DND-41 (cell line): ENCODE measurements at regions not wholly inside any gene's neighbourhood (a gene's known extent, or its start where the extent isn't known, plus 50 kb on each side); places are given as distances from the start of the nearest gene placed in this dataset.

ENCODE experiments used
- CTCF ChIP-seq: IDR thresholded peaks from 2 replicates; pipeline ENCODE4 v1.5.1; 2012; ENCODE audit warnings: borderline replicate concordance, low read length, moderate library complexity, mild to moderate bottlenecking; ENCODE audit not compliant: poor library complexity, severe bottlenecking; ENCODE audit errors: extremely low read depth
- EZH2 ChIP-seq: IDR thresholded peaks from 3 replicates; pipeline ENCODE4 v1.6.1; 2012; ENCODE audit warnings: borderline replicate concordance, low read depth, mild to moderate bottlenecking, moderate library complexity, low read length, inconsistent platforms; ENCODE audit not compliant: severe bottlenecking

GRCh38 chrX:68930542-68931317, 101.9 kb downstream of the EFNB1 start:
- TF ChIP-seq CTCF (no peak), EZH2 (no peak)
